K562 (cell line): ENCODE measurements at regions not wholly inside any gene's neighbourhood (a gene's known extent, or its start where the extent isn't known, plus 50 kb on each side); places are given as distances from the start of the nearest gene placed in this dataset.

Experiments used
- ATAC-seq: fragments of 200-7000 bp; cut with Tn5 transposase; 3 replicates; pipeline ENCODE4 v1.9.1; 2020; ENCODE audit warnings: moderate library complexity
- BruUV-seq: library from RNA; stranded (reverse); fragments of 400-500 nt; replicated peaks from 2 replicates; lab custom pipeline; 2021; lab: Mats Ljungman, UMichigan
- CTCF ChIA-PET: fragments of 300-600 bp; formaldehyde crosslinking; extraction: SDS; loops from one replicate; lab custom pipeline; 2021; ENCODE audit warnings: low intra/inter-chr PET ratio; lab: Yijun Ruan, JAX
- POLR2A ChIA-PET: fragments of 300-600, 350-650 bp; sonication (Branson Sonifier 250); formaldehyde crosslinking; extraction: SDS; loops from one replicate; lab custom pipeline; 2021; ENCODE audit warnings: antibody characterized with exemption, inconsistent platforms; lab: Yijun Ruan, JAX
- DNase-seq, 4 experiments: peaks; one replicate each; pipeline versions ENCODE4 v3.0.0 to v3.0.0-alpha.2; 2011 to 2018; ENCODE audit warnings: low spot score in 3 of 4, mixed read lengths in 3 of 4; ENCODE audit errors: extremely low read depth in 1 of 4
- FAIRE-seq: peaks from 2 replicates; lab custom pipeline; 2011; peaks lifted over from hg19 to GRCh38; lab: Jason Lieb, UNC
- H2AFZ ChIP-seq: 2 replicates; pipeline ENCODE4 v1.6.0; 2011; ENCODE audit warnings: low read depth, low read length, control low read depth, inconsistent platforms
- H3K27ac ChIP-seq: fragments of 200-600 bp; 3 replicates; pipeline ENCODE4 v1.8.0; 2011; ENCODE audit warnings: low read depth, mild to moderate bottlenecking, control low read depth, inconsistent platforms, low read length, moderate library complexity, mixed read lengths; ENCODE audit errors: extremely low read depth
- H3K27me3 ChIP-seq, 2 experiments: fragments of 300-600 bp in 1 of 2; 2 replicates in 1 of 2; 3 replicates in 1 of 2; pipeline versions ENCODE4 v1.6.0 to v1.8.0; 2011; ENCODE audit warnings: inconsistent platforms in 2 of 2, low read length in 2 of 2, mild to moderate bottlenecking in 1 of 2, mixed read lengths in 1 of 2, moderate library complexity in 1 of 2; ENCODE audit not compliant: control insufficient read depth in 2 of 2, insufficient read depth in 2 of 2
- H3K36me3 ChIP-seq: fragments of 300-600 bp; 3 replicates; pipeline ENCODE4 v1.8.0; 2011; ENCODE audit warnings: mild to moderate bottlenecking, low read length, inconsistent platforms; ENCODE audit not compliant: control insufficient read depth, insufficient read depth
- H3K4me1 ChIP-seq, 2 experiments: fragments of 200-600 bp in 1 of 2; replicated peaks in 1 of 2; 2 replicates in 1 of 2; 3 replicates in 1 of 2; pipeline versions ENCODE4 v1.5.1 to v1.8.0; 2011; ENCODE audit warnings: inconsistent platforms in 2 of 2, low read length in 2 of 2, mild to moderate bottlenecking in 1 of 2, mixed read lengths in 1 of 2, moderate library complexity in 1 of 2; ENCODE audit not compliant: control insufficient read depth in 2 of 2, insufficient read depth in 2 of 2
- H3K4me2 ChIP-seq: 2 replicates; pipeline ENCODE4 v1.6.1; 2011; ENCODE audit warnings: low read length, control low read depth, inconsistent platforms, mixed read lengths; ENCODE audit not compliant: insufficient read depth
- H3K4me3 ChIP-seq: fragments of 200-600 bp; sonication (generic), shearing (Covaris generic); 2 replicates; pipeline ENCODE4 v1.5.1; 2016; ENCODE audit warnings: control low read depth, inconsistent platforms
- H3K79me2 ChIP-seq: fragments of 200-600 bp; 3 replicates; pipeline ENCODE4 v1.8.0; 2011; ENCODE audit warnings: low read length, inconsistent platforms; ENCODE audit not compliant: control insufficient read depth, insufficient read depth
- H3K9ac ChIP-seq, 2 experiments: 2 replicates each; pipeline versions ENCODE4 v1.6.0 to v1.6.1; 2011; ENCODE audit warnings: low read depth in 2 of 2, low read length in 2 of 2, control low read depth in 1 of 2, inconsistent platforms in 1 of 2, mild to moderate bottlenecking in 1 of 2, mixed read lengths in 1 of 2; ENCODE audit not compliant: insufficient read depth in 1 of 2
- H3K9me1 ChIP-seq: one replicate; pipeline ENCODE4 v1.6.0; 2011; ENCODE audit warnings: inconsistent platforms, mild to moderate bottlenecking, low read length, moderate library complexity; ENCODE audit not compliant: control insufficient read depth, insufficient read depth
- H3K9me3 ChIP-seq: replicated peaks from 2 replicates; pipeline ENCODE4 v1.5.1; 2011; ENCODE audit warnings: low read depth, low read length, inconsistent platforms; ENCODE audit not compliant: control insufficient read depth, insufficient read depth
- H4K20me1 ChIP-seq: replicated peaks from 2 replicates; pipeline ENCODE4 v1.6.1; 2011; ENCODE audit warnings: low read length, inconsistent platforms, mixed read lengths; ENCODE audit not compliant: control insufficient read depth, insufficient read depth
- CREM ChIP-seq: IDR thresholded peaks from 2 replicates; pipeline ENCODE4 v1.6.1; 2014; ENCODE audit warnings: antibody characterized with exemption, low read depth
- CTBP1 ChIP-seq: fragments of 450-650 bp; IDR thresholded peaks from 2 replicates; pipeline ENCODE4 v1.6.1; 2016; ENCODE audit warnings: borderline replicate concordance
- GTF2A2 ChIP-seq: IDR thresholded peaks from 2 replicates; pipeline ENCODE4 v1.6.1; 2016; ENCODE audit warnings: mild to moderate bottlenecking, missing genetic modification characterization, missing compliant biosample characterization
- MAFK ChIP-seq: IDR thresholded peaks from 2 replicates; pipeline ENCODE4 v1.6.1; 2011; ENCODE audit warnings: low read length, improper control_type of control experiment
- MEF2A ChIP-seq: IDR thresholded peaks from 2 replicates; pipeline ENCODE4 v1.6.1; 2011; ENCODE audit warnings: low read depth, mild to moderate bottlenecking, low read length, moderate library complexity; ENCODE audit not compliant: control insufficient read depth
- NBN ChIP-seq: fragments of 450-650 bp; IDR thresholded peaks from 2 replicates; pipeline ENCODE4 v1.6.1; 2016; ENCODE audit warnings: low read depth, mild to moderate bottlenecking
- NCOA2 ChIP-seq, 2 experiments: fragments of 450-650 bp; IDR thresholded peaks; 2 replicates each; pipeline ENCODE4 v1.6.1; 2018; ENCODE audit warnings: mild to moderate bottlenecking in 2 of 2, moderate library complexity in 1 of 2; ENCODE audit not compliant: partially characterized antibody in 2 of 2
- NFATC3 ChIP-seq: fragments of 450-650 bp; IDR thresholded peaks from 2 replicates; pipeline ENCODE4 v1.6.1; 2017; ENCODE audit warnings: mild to moderate bottlenecking
- NR2C2 ChIP-seq, 2 experiments: fragments of 200-800 bp in 1 of 2; sonication (Bioruptor generic) in 1 of 2; sonication (generic) in 1 of 2; formaldehyde crosslinking in 1 of 2; IDR thresholded peaks; 2 replicates each; pipeline versions ENCODE4 v1.6.1 to v1.8.0; 2016 to 2022; ENCODE audit warnings: mild to moderate bottlenecking in 1 of 2, missing compliant biosample characterization in 1 of 2, missing genetic modification characterization in 1 of 2, missing genetic modification reagents in 1 of 2
- NRF1 ChIP-seq, 2 experiments: fragments of 450-650 bp; IDR thresholded peaks in 1 of 2; conservative IDR thresholded peaks in 1 of 2; 2 replicates each; pipeline ENCODE4 v1.6.1; 2014; ENCODE audit warnings: mild to moderate bottlenecking in 2 of 2
- SRSF1 ChIP-seq: fragments of 200-400 bp; formaldehyde crosslinking; IDR thresholded peaks from 2 replicates; pipeline ENCODE4 v1.6.1; 2017; ENCODE audit warnings: mild to moderate bottlenecking, low read depth, low read length, moderate library complexity
- STAT5B ChIP-seq: fragments of 250-450 bp; sonication (Bioruptor Pico); IDR thresholded peaks from 2 replicates; pipeline ENCODE4 v1.8.0; 2021; ENCODE audit warnings: mild to moderate bottlenecking, inconsistent platforms
- ZNF282 ChIP-seq: sonication (generic); formaldehyde crosslinking; IDR thresholded peaks from 2 replicates; pipeline ENCODE4 v1.8.1; 2023; ENCODE audit warnings: missing genetic modification reagents
- ZNF695 ChIP-seq: fragments of 450-650 bp; formaldehyde crosslinking; IDR thresholded peaks from 2 replicates; pipeline ENCODE4 v1.4.0; 2020; ENCODE audit warnings: mild to moderate bottlenecking, moderate library complexity
- in situ Hi-C: fragments of 300-500 bp; cut with MboI; formaldehyde crosslinking; loops from 4 replicates; pipeline ENCODE4 v1.15.0; 2018; ENCODE audit warnings: inconsistent platforms, mixed read lengths
- intact Hi-C: fragments of 100-400 bp; cut with micrococcal nuclease; formaldehyde crosslinking; loops from 2 replicates; pipeline ENCODE4 v1.14.2; 2022
- TF ChIP-seq, protein P1 (sequence below): sonication (generic); formaldehyde crosslinking; IDR thresholded peaks from 2 replicates; pipeline ENCODE4 v1.8.0; 2022; ENCODE audit warnings: missing genetic modification reagents, mild to moderate bottlenecking, borderline replicate concordance
- TF ChIP-seq, protein P2 (sequence below): fragments of 450-650 bp; IDR thresholded peaks from 2 replicates; pipeline ENCODE4 v1.6.1; 2016; ENCODE audit warnings: low read depth, mild to moderate bottlenecking, moderate library complexity
- TF ChIP-seq, protein P3 (sequence below): fragments of 200-800 bp; sonication (Bioruptor generic); IDR thresholded peaks from 2 replicates; pipeline ENCODE4 v1.6.1; 2017; ENCODE audit warnings: missing genetic modification characterization, missing compliant biosample characterization

DNA sequence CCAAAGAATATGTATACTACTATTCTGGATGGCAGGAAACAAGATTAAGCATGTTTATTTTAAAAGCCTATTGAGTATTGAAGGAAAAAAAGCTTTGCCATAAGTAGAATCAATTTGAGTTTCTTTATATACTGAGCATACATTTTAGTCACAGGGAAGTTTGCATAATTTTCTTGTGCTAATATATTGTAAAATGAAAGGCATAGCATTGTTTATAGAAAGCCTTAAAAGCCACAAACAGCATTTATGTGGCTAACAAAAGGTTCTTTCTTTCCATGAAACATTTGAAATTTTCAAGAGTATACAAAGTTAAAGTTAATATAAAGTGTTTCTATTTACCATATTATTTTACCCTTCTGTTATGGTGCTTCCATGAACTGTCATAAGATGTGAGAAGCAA is 1133.8 kb upstream of the PCDH10 start:
- FAIRE-seq (no peak), ATAC-seq (no peak), DNase-seq (no peak)
- intact Hi-C loops = no loop called here
- Histone ChIP-seq H3K9me1 (no peaks in the 10 kb centered on the region), H3K79me2 (no peaks in the 10 kb centered on the region), H4K20me1 (no peaks in the 10 kb centered on the region), H3K4me2 (no peak overlapping the region), H3K36me3 (no peaks in the 10 kb centered on the region), H3K4me1 (no peaks in the 10 kb centered on the region), H3K27ac (no peak overlapping the region), H3K9me3 (0 out of 2 replicates have a peak, but pooled peaks cover 1% of the 10 kb centered on the region), H3K4me3 (no peak overlapping the region), H2AFZ (no peak overlapping the region), H3K9ac (no peak overlapping the region), H3K27me3 (no peaks in the 10 kb centered on the region)
- no TSS peak for BruUV-seq
- POLR2A ChIA-PET = no interaction called here
- TF ChIP-seq GTF2A2 (tag) (no peak), NR2C2 (CRISPR knock-in tag; IDR thresholded peaks at IDR 0.05) (no peak), NR2C2 (tag; IDR thresholded peaks at IDR 0.05) (no peak), SRSF1 (no peak), STAT5B (CRISPR knock-in tag) (no peak), NBN (no peak), ZNF695 (CRISPR knock-in tag) (no peak), ZNF282 (CRISPR knock-in tag) (no peak), NCOA2 (IDR thresholded peaks at IDR 0.05; ENCODE audit: partially characterized antibody in 2 of 2) (no peak), NFATC3 (no peak), MEF2A (no peak), CREM (no peak), CTBP1 (no peak), NRF1 (conservative IDR thresholded peaks at IDR 0.05 in 1 of 2, IDR thresholded peaks at IDR 0.05 in 1 of 2) (no peak), MAFK (no peak)
- TF ChIP-seq, protein P1, sequence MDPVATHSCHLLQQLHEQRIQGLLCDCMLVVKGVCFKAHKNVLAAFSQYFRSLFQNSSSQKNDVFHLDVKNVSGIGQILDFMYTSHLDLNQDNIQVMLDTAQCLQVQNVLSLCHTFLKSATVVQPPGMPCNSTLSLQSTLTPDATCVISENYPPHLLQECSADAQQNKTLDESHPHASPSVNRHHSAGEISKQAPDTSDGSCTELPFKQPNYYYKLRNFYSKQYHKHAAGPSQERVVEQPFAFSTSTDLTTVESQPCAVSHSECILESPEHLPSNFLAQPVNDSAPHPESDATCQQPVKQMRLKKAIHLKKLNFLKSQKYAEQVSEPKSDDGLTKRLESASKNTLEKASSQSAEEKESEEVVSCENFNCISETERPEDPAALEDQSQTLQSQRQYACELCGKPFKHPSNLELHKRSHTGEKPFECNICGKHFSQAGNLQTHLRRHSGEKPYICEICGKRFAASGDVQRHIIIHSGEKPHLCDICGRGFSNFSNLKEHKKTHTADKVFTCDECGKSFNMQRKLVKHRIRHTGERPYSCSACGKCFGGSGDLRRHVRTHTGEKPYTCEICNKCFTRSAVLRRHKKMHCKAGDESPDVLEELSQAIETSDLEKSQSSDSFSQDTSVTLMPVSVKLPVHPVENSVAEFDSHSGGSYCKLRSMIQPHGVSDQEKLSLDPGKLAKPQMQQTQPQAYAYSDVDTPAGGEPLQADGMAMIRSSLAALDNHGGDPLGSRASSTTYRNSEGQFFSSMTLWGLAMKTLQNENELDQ (CRISPR knock-in tag) = no peak
- TF ChIP-seq, protein P2, sequence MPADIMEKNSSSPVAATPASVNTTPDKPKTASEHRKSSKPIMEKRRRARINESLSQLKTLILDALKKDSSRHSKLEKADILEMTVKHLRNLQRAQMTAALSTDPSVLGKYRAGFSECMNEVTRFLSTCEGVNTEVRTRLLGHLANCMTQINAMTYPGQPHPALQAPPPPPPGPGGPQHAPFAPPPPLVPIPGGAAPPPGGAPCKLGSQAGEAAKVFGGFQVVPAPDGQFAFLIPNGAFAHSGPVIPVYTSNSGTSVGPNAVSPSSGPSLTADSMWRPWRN = no peak
- TF ChIP-seq, protein P3, sequence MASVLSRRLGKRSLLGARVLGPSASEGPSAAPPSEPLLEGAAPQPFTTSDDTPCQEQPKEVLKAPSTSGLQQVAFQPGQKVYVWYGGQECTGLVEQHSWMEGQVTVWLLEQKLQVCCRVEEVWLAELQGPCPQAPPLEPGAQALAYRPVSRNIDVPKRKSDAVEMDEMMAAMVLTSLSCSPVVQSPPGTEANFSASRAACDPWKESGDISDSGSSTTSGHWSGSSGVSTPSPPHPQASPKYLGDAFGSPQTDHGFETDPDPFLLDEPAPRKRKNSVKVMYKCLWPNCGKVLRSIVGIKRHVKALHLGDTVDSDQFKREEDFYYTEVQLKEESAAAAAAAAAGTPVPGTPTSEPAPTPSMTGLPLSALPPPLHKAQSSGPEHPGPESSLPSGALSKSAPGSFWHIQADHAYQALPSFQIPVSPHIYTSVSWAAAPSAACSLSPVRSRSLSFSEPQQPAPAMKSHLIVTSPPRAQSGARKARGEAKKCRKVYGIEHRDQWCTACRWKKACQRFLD (CRISPR knock-in tag) = no peak
- in situ Hi-C loops = no loop called here
- CTCF ChIA-PET = no interaction called here
